GM21786 (cell line): ENCODE measurements at regions not wholly inside any gene's neighbourhood (a gene's known extent, or its start where the extent isn't known, plus 50 kb on each side); places are given as distances from the start of the nearest gene placed in this dataset.

Experiments
- ATAC-seq: cut with Tn5 transposase; IDR thresholded peaks from one replicate; pipeline ENCODE4 v1.9.1; 2021; ENCODE audit not compliant: unreplicated experiment

- ATAC-seq: no peak
Observed at GRCh38 chr18:54716586-54716985, 111.7 kb upstream of the RAB27B start.

- peak; percentile 70 for ATAC-seq
Observed at GRCh38 chr18:54717673-54718407, 110.4 kb upstream of the RAB27B start.

- peak; percentile 19 for ATAC-seq
Observed at GRCh38 chr18:54718408-54718773, 109.9 kb upstream of the RAB27B start.

DNA sequence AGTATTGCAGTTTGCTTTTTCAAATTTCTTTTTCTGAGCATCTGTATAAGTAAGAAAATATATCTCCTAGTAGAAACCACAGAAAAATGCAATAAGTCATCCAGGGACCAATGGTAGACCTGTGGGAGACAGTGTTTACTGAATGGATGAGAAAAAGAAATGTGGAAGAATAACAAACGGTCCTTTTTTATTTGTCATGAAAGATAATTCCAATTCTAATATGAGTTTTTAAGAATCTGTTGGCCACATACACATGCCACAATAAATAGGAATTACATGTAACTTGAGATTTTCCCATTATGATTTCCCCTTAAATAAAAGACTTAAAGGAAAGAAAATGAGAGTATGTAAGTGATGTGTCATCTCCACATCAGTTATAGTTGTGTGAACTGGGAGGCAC, 107.7 kb upstream of the RAB27B start:
- no peak for ATAC-seq

DNA sequence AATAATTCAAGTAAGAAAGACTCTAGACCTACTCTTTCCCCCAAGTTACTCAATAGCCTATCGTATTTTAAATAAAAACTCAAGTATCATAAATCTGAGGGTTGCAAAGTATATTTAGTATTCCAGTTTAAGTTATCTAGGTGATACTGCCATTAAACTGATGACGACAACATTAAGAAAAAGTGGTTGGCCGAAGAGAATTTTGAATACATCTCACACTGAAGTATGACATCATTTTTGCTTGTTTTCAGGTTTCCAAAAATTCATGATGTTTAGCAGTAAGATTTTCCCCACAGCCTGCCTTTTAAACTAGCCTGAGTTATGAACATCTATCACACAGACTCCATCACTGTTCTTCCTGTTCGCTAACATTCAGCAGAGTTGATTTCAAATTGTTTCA, 102.1 kb upstream of the RAB27B start:
- ATAC-seq: no peak

DNA sequence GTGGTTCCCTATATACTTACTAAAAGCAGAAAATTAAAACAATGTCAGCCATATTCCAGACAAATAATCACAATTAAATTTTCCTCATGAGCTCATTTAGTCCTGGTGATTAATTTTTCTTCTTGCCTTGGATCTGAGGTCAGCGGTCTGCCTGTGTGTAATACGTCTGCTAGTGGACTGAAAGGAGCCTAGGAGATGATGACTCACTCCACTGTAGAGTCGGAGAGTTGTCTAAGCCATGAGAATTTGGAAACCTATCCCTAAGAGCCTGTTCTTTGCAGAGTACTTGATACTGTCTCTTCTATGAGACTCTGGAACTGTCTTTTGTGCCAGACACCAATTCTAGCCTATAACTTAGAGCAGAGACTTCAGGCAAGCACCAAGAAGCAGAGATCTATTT, 94.2 kb upstream of the RAB27B start:
- ATAC-seq: no peak

- ATAC-seq: no peak
Observed at GRCh38 chr18:54736981-54737380, 91.3 kb upstream of the RAB27B start.

DNA sequence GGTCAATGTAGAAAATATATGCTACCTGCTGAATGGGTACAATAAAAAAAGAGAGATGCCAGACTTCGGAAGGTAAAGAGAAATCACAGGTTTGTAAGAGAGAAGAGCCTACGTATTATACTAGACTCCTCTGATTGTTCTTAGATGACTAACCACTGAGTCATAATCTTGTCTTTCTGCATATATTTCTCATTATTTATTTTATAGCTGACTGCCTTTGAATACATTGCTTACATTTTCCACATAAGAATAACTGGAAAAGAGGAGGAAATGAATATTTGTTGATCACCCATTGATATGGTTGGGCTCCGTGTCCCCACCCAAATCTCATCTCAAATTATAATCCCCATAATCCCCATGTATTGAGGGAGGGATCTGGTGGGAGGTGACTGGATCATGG, 90.3 kb upstream of the RAB27B start:
- no peak for ATAC-seq

- ATAC-seq: no peak
Observed at GRCh38 chr18:54739476-54739875, 88.8 kb upstream of the RAB27B start.

DNA sequence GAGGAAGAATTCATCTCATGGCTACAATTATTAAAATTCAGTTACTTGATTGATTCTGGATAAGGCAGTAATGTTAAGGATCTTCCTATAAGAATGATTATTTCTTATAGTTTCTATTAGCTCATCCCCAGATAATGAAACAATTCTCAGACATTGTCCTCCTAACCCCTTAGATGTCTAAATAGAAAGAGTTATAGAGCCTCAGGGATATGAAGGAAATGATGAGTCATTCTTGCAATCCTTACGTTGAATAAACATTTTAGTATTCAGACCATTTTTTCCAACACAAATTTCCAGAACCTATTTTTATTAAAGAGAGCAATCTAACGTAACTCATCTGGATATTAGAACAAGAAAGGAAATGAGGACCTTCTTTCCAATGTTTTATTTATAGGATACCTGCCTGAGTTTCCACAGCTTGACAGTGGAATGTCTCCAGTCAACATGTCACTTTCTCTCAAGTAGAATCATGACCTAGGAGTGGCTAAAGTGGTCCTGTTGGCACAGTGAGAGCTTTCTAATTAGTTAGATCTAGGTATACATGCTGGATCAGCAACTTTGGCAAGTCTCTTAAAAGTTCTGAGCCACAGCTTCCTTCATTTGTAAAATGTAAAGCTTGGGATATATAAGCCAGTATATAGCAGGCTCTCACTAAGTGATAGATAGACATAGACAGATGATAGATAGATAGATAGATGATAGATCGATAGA, 88.0 kb upstream of the RAB27B start:
- ATAC-seq: no peak

GRCh38 chr18:54742120-54742519, 86.2 kb upstream of the RAB27B start:
- ATAC-seq: no peak

GRCh38 chr18:54742659-54743604, 85.3 kb upstream of the RAB27B start:
- no peak for ATAC-seq

DNA sequence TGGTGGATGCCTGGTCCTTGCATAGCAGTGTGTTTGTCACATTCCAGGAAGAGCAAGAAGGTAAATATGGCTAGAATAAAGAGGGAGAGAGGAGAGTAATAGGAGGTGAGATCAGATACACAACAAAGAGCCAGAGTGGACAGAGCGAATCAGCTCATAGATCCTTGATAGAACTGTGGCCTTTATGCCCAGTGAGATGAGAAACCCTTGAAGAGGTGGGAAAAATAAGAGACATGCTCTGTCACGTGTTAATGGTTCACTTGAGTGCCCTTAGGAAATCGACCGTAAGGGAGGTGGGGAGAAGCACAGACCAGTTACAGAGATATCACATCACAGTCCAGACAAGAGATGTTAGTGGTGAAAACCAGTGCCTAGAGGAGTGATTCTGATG, 84.7 kb upstream of the RAB27B start:
- ATAC-seq: no peak

GRCh38 chr18:54749291-54749690, 79.0 kb upstream of the RAB27B start:
- no peak for ATAC-seq

DNA sequence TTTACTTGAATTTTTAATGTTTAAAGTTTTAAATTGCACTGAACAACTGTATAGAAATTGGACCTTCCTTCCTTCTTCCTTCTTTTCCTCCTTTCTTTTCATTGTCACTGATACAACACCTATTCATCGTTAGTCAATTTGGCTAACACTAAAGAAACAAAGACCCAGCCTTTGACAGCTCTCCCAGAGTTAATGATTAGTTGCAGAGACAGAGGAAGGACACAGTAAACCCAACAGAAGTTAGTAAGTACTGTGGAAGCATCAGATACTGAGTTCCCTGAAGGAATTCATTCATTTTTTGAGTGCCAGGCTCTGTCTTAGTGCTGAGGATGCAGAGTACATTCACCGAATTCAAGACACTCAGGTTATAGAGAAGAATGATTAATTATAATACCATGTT, 77.9 kb upstream of the RAB27B start:
- no peak for ATAC-seq

DNA sequence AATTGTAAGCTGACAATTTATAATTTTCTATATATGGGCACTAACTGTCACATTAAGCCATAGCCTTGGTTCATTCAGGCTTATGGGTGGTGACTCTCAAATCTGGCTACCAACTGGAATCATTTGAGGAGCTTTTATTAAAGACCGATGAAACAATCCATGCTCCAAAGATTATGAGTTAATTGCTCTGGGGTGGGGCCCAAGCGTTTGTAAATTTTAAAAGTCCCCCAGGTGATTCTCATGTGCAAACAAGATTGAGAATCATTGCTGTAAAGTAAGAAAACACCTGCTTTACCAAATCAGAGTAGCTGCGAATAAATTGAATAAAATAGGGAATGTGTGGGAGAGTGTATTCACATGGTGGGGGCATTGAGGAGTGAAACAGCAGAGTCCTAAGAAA, 76.1 kb upstream of the RAB27B start:
- ATAC-seq: no peak

DNA sequence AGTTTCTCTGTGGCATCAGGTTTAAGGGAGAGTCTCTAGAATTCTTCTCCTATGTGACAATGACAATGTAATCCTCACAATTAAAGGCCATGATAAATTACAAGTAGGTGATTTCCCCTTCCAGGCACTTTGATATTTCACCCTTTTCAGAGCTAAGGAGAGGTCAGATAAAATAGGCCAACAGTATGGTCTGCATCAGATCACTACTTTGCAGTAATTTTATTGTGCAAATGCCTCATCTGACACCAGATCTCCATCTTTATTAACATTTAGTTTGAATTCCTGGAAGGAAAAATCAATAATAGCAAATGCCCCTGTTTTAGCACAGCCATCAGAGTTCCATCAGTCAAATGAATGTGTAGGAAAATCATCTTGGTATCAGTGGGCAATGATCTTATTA, 72.8 kb upstream of the RAB27B start:
- no peak for ATAC-seq

- ATAC-seq: no peak
Observed at GRCh38 chr18:54762386-54762785, 65.9 kb upstream of the RAB27B start.

- no peak for ATAC-seq
Observed at GRCh38 chr18:54764786-54765185, 63.5 kb upstream of the RAB27B start.

GRCh38 chr18:54765636-54766375, 62.5 kb upstream of the RAB27B start:
- ATAC-seq: no peak

DNA sequence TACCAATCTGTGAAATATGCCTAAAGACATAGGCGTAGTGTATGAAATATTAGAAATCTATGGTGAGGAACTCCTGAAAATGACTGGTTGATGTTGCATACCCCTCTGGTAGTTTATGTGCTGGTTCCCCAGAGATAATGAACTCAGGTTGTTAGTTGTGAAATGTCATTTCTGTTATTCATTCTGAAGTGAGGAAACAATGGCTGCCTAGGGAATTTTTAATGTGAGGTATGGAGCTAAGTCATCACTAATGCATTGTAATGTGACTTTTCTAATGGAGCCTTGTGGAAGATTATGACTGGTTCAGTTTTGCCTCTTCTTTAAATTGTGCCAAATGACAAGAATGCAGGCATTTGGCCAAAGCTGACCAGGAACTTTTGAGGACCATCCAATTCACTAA, 61.6 kb upstream of the RAB27B start:
- ATAC-seq: no peak
